Stimulated activated CD8-positive, alpha-beta memory T cell treated with anti-CD3 and anti-CD28 coated beads, Interleukin-15, amount 100 ng/mL, for 24 hours (primary cell): ENCODE measurements at regions not wholly inside any gene's neighbourhood (a gene's known extent, or its start where the extent isn't known, plus 50 kb on each side); places are given as distances from the start of the nearest gene placed in this dataset.

Experiments used
- DNase-seq: peaks from one replicate; pipeline ENCODE4 v3.0.0-alpha.2; 2020; ENCODE audit warnings: low read depth

GRCh38 chr9:90024823-90025222 is 420.0 kb downstream of the GADD45G start:
- DNase-seq = no peak

- no peak for DNase-seq
These were observed 421.0 kb downstream of the GADD45G start for GRCh38 chr9:90025816-90026215.

- DNase-seq = no peak
These were observed 422.5 kb downstream of the GADD45G start for GRCh38 chr9:90027296-90027790.

- DNase-seq = no peak
These were observed 424.6 kb downstream of the GADD45G start for GRCh38 chr9:90029386-90029785.

- no peak for DNase-seq
These were observed 425.2 kb downstream of the GADD45G start for GRCh38 chr9:90029996-90030395.

GRCh38 chr9:90032296-90033027 is 427.6 kb downstream of the GADD45G start:
- DNase-seq = no peak

GRCh38 chr9:90033028-90033650 is 428.3 kb downstream of the GADD45G start:
- no peak for DNase-seq

GRCh38 chr9:90034071-90034470 is 429.3 kb downstream of the GADD45G start:
- no peak for DNase-seq

GRCh38 chr9:90035471-90035870 is 430.7 kb downstream of the GADD45G start:
- no peak for DNase-seq

- DNase-seq = no peak
These were observed 432.5 kb downstream of the GADD45G start for GRCh38 chr9:90037146-90037797.

GRCh38 chr9:90038763-90039162 is 434.0 kb downstream of the GADD45G start:
- no peak for DNase-seq

- DNase-seq = no peak
These were observed 439.5 kb downstream of the GADD45G start for GRCh38 chr9:90044263-90044662.

GRCh38 chr9:90044710-90045151 is 439.9 kb downstream of the GADD45G start:
- no peak for DNase-seq

- DNase-seq = no peak
These were observed 441.6 kb downstream of the GADD45G start for GRCh38 chr9:90046317-90046861.

GRCh38 chr9:90047828-90048227 is 443.0 kb downstream of the GADD45G start:
- DNase-seq = no peak

- DNase-seq = no peak
These were observed 447.6 kb downstream of the GADD45G start for GRCh38 chr9:90052366-90052765.

- DNase-seq = no peak
These were observed 448.2 kb downstream of the GADD45G start for GRCh38 chr9:90053027-90053426.

- no peak for DNase-seq
These were observed 450.0 kb downstream of the GADD45G start for GRCh38 chr9:90054810-90055209.

GRCh38 chr9:90055226-90055625 is 450.4 kb downstream of the GADD45G start:
- DNase-seq = no peak

GRCh38 chr9:90057361-90057760 is 452.5 kb downstream of the GADD45G start:
- no peak for DNase-seq

- no peak for DNase-seq
These were observed 453.5 kb downstream of the GADD45G start for GRCh38 chr9:90058182-90058763.

- DNase-seq = no peak
These were observed 454.6 kb downstream of the GADD45G start for GRCh38 chr9:90059436-90059835.
